GM18909 (cell line): ENCODE measurements at regions not wholly inside any gene's neighbourhood (a gene's known extent, or its start where the extent isn't known, plus 50 kb on each side); places are given as distances from the start of the nearest gene placed in this dataset.
A peak's percentile ranks its signal among the peaks of the same experiment; 100 is the strongest.
"Not testable (repeated sequence)": the region's sequence is repeated elsewhere in the genome, so short reads cannot be mapped to it uniquely, and the experiment has no call there.

Experiments
- ATAC-seq: cut with Tn5 transposase; IDR thresholded peaks from one replicate; pipeline ENCODE4 v1.9.1; 2021; ENCODE audit warnings: mild to moderate bottlenecking; ENCODE audit not compliant: unreplicated experiment, poor library complexity

DNA sequence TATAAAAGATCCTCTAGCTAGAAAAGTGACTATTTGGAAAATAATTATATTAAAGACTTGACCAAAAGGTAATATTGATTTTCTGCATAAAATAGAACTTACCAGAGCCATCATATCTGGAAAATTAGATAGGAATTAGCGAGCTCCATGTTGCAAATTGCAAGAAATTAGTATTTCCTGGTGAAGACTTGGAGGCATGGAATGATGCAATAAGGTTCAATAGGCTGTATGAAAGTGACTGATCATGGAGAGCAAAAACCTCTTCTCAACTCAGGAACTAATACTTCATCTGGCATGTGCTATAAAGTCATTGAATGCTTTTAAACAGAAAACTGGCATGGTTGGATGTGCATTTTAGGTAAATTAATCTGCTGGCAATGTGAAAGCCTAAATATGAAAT lies 66.3 kb upstream of the UFM1 start:
- no peak for ATAC-seq

DNA sequence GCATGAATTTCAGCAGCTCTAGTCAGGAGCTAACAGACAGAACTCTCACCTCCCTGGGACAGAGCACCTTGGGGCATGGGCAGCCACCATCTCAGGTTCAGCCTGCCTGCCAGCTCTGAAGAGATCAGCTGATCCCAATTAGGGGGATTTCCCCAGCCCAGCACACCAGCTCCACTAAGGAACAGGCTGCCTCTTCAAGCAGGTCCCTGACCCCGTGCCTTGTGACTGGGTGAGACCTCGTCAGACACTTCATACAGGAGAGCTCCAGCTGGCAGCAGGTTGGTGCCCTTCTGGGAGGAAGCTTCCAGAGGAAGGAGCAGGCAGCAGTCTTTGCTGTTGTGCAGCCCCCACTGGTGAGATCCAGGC lies 84.5 kb upstream of the UFM1 start:
- ATAC-seq, result no peak

DNA sequence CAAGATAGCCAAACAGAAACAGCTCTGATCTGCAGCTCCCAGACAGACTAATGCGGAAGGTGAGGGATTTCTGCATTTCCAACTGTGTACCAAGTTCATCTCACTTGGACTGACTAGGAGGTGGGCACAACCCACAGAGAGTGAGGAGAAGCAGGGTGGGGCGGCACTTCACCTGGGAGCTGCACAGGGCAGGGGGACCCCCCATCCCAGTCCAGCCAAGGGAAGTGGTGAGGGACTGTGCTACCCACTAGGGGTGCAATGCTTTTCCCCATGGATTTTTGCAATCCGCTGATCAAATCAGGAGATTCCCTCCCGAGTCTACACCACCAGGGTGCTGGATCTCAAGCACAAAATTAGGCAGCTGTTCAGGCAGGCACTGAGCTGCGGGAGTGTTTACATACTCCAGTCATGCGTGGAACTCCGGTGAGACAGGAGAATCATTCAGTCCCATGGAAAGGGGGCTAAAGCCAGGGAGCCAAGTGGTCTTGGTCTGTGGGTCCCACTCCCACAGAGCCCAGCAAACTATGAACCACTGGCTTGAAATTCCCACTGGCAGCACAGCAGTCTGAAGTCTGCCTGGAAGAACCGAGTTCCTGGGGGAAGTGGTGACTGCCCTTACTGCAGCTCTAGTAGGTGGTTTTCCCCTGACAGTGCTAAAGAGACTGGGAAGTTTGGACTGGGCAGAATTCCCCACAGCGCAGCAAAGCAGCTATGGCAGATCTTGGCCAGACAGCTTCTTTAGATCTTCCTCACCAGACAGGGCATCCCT lies 85.1 kb upstream of the UFM1 start:
- ATAC-seq, result no peak

DNA sequence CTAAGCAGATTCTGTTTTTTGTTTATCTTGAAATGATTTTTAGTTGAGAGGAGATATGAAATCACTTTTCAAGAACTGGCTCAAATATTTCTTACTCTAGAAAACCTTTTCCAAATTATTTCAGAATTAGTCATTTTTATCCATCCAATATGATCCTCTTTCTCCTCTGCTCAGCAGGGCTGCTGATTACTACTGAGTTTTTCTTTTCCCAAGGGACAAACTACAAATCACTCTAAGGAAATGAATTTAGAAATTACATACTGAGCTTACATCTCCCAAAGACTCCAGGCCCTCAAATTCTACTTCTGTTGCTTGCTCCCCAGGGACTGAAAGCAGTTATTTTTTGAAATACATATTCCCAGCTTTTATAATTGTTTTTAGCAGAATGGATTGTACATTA lies 87.4 kb upstream of the UFM1 start:
- no peak for ATAC-seq

DNA sequence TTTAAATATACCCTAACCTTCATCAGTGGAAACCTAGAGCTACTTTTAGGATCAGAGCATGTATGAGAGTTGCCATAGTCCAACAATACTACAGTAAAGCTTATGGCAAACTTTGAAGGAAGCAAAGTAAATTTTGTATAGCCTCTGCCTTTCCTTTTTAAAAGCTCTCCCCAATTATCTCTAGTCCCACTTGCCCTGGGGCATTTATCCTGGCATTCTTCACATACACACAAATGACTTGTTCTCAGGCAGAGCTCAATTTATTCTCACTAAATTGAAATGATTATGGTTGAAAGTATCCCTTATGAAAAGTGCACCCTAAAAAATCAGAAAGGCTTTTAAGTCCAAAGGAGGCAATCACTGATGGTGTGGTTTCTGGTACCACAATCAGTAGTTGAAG lies 94.1 kb upstream of the UFM1 start:
- ATAC-seq, result no peak

DNA sequence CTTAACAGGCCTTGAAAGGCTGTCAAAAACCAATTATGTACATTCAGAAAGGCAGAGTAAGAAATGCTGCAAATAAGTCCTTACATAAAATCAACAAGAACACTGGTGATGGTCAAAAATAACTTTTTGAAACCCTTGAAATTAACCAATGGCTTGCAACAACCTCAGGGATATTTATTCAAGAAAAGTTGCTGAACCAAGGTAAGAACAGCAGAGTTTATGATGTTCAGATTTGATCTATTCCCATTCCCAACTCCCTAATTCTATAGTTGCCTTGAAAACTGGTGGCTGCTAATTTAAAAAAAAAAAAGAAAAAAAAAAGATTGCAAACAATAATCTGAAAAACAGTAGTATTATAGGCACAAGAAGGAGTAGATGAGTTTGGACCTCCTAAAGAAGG lies 109.8 kb upstream of the UFM1 start:
- no peak for ATAC-seq

DNA sequence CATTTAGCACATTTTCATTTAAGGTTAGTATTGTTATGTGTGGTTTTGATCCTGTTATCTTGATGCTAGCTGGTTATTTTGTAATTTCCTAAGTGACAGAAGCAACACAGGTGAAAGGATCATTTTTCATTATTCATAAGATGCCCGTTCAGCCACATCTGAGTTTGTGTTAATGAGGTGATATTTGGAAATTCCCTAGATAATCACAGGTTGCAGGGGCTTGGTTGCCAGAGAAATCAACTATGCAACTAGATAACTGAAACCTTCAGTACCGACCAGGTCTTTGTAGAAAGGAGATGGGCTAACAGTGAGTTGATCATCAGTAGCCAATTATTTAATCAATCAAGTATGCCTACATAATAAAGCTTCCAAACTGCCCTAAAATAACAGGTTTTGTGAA lies 121.3 kb upstream of the UFM1 start:
- no peak for ATAC-seq

DNA sequence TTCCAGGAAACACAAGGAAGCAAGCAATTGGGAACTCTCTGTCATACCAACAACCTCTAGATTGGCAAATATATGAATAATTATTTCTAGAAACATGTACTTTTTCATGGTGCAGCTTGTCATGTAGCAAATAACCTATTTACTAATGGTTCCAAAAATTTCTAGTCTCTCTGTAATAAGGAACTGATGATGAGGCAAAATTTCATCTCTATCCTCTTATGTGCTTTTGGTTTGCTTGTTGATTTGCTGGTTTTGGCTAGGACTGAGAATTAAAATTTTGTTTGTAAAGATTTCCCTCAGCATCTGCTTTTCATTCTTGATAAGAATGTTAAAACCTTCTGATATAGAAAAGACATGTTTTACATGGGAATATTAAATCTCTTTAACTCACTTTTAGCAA lies 123.2 kb upstream of the UFM1 start:
- ATAC-seq, result no peak

DNA sequence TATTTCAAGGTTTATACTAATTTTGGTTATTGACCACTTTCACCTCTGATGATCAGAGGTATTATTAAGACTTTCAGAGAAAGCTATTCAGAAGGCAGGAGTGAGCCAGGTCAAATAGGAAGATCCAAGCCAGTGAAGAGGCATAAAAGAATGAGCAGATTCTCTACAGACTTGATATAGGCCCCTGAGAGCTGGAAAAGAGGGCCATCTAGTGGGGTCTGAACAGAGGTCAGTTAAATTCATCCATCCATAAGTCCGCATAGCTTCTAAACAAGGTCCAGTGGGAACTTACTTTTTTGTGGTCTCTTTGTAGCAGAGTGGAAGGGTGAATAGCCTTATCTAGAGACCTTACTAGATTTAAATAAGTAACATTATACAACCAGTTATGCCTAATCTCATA lies 126.6 kb upstream of the UFM1 start:
- ATAC-seq, result no peak

DNA sequence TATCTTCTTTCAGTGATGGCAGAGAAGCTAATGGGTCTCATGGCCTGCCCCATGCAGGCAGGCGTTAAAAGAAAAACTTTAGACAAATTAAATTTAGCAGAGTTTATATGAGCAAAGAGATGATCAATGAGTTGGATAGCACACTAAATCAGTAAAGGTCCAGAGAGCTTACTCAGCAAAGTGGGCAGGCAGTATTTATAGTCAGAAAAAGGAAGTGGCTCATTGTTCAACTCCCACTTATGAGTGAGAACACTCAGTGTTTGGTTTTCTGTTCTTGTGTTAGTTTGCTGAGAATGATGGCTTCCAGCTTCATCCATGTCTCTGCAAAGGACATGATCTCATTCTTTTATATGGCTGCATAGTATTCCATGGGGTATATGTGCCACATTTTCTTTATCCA lies 128.5 kb upstream of the UFM1 start:
- ATAC-seq, result not testable (repeated sequence)

DNA sequence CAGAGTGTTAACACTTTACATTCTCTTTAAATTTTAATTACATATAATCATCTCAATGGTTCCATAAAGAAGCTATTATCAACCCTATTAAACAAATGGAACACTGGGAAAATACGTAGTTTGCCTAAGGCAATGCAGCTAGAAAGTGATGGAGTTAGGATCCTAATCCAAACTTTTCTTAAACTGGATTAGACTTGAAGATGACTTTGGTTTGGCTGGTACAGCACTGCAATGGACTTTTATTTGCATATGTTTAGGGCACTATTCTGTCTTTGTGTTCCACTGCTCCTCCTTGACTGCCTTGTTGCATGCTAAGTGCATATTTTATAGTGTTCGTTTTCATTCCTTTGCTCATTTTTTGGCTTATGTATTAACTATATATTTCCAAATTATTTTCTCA lies 133.5 kb upstream of the UFM1 start:
- no peak for ATAC-seq

DNA sequence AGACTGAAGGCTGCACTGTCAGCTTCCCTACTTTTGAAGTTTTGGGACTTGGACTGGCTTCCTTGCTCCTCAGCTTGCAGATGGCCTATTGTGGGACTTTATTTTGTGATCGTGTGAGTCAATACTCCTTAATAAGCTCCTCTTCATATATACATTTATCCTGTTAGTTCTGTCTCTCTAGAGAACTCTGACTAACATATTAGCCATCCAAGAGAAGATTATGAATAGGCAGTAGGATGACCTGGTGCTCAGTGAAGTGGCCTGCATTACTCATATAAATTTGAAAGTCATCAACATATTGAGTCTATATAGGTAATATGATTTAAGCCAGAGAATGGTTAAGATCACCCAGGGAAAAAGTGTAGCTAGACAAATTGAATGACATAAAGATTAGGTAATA lies 136.3 kb upstream of the UFM1 start:
- no peak for ATAC-seq

DNA sequence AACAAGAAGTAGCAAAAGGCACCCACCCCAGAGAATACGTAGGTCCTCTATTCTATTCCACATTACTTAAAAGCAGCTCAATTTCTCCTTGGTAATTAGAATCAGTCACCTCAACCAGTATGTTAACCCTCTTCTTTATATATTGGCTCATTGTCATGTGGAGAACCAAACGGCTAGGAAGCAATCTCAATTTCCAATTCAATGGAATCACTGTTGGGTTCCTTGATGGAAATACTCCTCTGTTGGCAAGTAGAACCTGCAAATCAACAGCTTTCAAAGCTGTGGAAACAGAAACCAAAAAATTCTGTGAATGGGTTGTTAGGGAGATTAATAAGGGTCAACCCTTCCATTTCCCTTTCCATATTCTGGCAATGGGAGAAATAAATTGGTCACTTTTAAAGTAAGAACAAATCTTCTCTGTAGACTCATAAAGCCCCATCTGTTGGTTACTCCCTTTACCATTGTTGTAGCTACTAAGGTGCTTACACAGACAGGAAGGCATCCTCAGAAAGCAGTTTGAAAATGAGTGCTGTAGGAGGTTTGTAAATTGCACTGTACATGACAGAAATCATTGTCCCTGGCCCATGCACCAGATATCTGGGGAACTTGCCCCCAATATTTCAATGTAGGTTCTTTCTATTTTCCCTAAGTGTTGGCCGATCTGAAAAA lies 138.6 kb upstream of the UFM1 start:
- no peak for ATAC-seq

DNA sequence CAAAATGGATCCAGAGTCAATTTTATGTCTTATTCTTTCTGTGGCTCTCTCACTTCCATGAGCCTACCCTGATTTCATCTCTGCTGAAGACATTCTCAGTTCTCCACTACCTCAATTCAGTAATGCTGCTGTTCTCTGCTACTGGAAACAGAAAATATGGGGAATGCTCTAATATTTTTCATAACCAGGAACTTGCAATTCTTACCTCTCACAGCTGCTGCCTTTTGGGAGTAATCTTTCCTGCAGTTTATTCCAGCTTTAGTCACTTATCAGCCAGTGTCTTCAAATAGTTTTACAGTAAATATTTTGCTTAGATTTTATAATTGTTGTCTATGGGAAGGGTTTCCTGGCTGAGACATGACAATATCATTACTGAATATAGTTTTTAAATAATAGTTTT lies 145.1 kb upstream of the UFM1 start:
- ATAC-seq, result no peak

DNA sequence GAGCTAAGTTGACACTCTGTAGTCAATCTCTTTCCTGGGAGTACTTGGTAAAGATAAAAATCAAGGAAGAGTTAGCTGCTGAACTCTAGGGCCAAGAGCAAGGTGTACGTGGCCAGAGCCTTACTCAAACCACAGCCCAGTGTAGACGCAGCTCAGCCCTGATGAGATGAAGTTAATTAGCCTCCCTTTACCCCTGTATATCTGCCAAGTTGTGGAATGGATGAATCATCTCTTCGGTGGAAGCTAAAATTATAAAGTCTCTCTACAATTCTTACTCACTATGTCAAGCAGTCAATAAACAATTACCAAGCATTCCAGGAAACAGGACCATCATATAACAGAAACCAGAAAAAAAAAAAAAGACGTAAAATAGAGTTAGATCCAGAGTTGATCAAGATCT lies 146.9 kb upstream of the UFM1 start:
- no peak for ATAC-seq

DNA sequence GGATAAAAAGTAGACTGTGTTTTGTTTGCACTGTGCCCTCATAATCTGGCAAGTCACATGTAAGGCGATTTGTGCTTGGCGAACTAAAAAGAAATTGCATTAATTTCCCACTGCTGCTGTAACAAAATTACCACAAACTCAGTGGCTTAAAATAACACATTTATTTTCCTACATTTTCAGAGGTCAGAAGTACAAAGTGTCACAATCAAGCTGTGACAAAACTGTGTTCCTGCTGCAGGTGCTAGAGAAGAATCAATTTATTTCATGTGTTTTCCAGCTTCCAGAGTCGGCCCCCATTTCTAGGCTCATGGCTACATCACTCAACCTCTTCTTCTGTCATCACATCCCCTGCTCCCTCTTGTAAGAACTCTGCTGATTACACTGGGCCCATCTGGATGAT lies 158.6 kb upstream of the UFM1 start:
- no peak for ATAC-seq

DNA sequence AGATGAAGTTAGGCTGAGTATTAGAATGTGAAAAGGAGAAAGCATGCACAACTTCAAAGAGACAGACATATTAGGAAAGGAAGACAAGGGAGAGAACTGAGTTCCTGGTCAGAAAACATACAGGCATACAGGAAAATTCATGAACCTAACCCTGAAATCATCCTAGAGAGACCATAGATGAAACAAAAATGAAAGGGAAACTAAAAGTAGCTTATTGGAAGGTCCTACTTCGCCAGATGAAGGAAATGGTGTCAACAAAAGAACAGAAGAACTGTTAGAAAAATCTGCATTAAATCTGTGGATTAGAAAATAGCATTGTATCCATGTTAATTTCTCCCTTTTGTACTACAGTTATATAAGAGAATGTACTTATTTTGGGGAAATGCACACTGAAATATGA lies 169.0 kb upstream of the UFM1 start:
- ATAC-seq, result peak; percentile 68

DNA sequence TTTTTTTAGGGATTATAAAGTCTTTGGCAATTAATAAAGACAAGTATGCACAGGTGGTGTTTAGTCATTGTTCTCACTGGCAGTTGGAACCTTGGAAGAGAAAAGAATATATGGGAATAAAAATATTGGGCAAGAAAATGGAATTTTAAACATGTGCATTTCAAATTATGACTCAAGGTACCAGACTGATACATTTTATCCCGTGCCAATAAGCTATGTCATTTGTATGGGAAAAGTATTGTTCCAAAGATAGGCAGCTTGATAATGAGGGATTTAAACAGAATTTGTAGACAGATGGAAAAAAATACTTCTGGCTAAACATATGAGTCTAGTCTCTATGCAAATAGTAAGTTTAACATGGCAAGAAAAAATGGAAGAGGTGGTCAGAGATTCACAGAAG lies 169.5 kb upstream of the UFM1 start:
- no peak for ATAC-seq

DNA sequence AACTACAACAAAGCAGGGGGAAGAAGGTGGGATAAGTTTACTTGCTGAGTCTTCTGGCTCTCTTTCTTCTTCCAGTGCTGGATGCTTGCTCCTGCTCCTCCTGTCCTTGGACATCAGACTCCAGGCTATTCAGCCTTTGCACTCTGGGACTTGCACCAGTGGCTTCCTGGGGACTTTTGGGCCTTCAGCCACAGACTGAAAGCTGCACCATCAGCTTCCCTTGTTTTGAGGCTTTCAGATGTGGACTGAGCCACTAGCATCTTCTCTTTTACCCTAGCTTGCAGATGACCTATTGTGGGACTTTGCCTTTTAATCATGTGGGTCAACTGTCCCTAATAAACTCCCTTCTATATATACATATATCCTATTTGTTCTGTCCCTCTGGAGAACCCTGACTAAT lies 173.0 kb upstream of the UFM1 start:
- no peak for ATAC-seq

DNA sequence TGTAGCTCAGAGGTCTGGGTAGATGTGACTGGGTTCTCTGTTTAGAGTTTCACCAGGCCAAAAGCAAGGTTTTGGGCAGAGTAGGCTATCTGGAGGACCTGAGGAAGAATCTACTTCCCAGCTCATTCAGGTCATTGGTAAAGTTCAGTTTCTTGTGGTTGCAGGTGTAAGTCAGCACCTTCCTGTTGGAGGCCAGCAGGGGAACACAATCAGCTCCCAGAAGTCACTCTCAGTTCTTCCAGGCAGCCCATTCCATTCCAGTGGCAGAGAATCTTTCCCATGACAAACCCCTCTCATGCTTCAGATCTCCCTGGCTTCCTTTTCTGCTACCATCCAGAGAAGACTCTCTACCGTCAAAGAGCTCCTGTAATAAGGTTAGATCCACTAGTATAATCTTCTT lies 176.2 kb upstream of the UFM1 start:
- ATAC-seq, result no peak

DNA sequence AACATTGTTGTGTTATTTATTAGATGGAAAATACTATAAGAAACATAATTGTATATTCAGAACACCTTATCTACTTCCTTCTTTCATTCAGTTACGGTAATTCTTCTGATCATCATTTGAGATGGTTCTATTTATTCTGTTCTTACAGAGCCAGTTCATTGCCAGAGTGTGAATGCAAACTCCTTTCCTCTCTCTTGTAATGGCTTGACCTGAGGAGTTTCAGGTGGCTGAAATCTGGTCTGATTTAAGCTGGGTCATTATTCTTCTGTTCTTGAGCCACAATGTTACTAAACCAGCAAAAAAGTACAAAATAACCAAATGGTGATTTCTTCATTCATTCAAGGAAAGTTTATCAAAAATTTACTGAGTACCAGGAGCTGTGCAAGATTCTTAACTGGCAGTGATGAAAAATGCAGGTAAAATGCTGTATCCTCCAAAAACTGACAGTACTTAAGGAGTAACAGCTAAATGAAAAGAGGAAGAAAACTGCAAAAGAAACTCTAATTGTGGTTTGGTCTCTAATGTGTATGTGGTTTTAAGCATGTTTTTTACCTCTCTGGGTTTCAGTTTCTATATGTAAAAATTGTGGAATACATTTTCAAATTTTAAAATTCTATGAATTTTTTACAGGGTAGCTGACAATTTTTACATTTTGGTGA lies 182.4 kb upstream of the UFM1 start:
- peak; percentile 96 for ATAC-seq

DNA sequence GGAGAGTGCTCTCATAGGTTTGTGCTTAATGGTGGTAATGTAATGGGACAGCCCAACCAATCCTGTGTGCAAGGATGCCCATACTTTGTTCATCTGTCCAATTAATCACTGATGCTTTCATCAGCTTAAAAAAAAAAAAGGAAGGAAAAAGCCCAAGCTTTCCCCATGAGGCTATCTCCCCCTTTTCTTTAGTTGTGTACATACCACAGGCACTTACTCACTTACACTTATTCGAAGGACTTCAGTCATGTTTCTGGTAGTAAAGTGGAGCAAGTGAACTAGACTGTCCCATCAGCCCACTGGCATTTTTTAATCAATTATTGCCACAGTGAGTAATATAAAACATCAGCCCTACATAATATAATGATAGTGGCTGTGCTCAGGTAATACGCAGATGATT lies 183.5 kb upstream of the UFM1 start:
- ATAC-seq, result no peak
